Stimulated activated CD4-positive, alpha-beta T cell treated with anti-CD3 and anti-CD28 coated beads, Interleukin-4, amount 100 ng/mL, for 4 hours (primary cell): ENCODE measurements at regions not wholly inside any gene's neighbourhood (a gene's known extent, or its start where the extent isn't known, plus 50 kb on each side); places are given as distances from the start of the nearest gene placed in this dataset.
"Not testable (repeated sequence)": the region's sequence is repeated elsewhere in the genome, so short reads cannot be mapped to it uniquely, and the experiment has no call there.

Experiments
- DNase-seq, 2 experiments: peaks; one replicate each; pipeline ENCODE4 v3.0.0-alpha.2; 2020

- DNase-seq = not testable (repeated sequence)
These were observed 815.3 kb upstream of the SLITRK1 start for GRCh38 chr13:84697591-84697990.

- DNase-seq = no peak
These were observed 804.7 kb upstream of the SLITRK1 start for GRCh38 chr13:84686973-84687372.

- no peak for DNase-seq
These were observed 804.2 kb upstream of the SLITRK1 start for GRCh38 chr13:84686458-84686857.

GRCh38 chr13:84684804-84685203, 802.5 kb upstream of the SLITRK1 start:
- no peak for DNase-seq

- DNase-seq = no peak
These were observed 801.9 kb upstream of the SLITRK1 start for GRCh38 chr13:84684048-84684662.

GRCh38 chr13:84683448-84683847, 801.2 kb upstream of the SLITRK1 start:
- no peak for DNase-seq

GRCh38 chr13:84677836-84678235, 795.6 kb upstream of the SLITRK1 start:
- DNase-seq = no peak

- no peak for DNase-seq
These were observed 790.3 kb upstream of the SLITRK1 start for GRCh38 chr13:84672616-84673015.

- no peak for DNase-seq
These were observed 788.0 kb upstream of the SLITRK1 start for GRCh38 chr13:84670245-84670644.

- no peak for DNase-seq
These were observed 786.4 kb upstream of the SLITRK1 start for GRCh38 chr13:84668637-84669036.

GRCh38 chr13:84662491-84662890, 780.2 kb upstream of the SLITRK1 start:
- DNase-seq = no peak

GRCh38 chr13:84661718-84662117, 779.4 kb upstream of the SLITRK1 start:
- no peak for DNase-seq

GRCh38 chr13:84659359-84659661, 777.0 kb upstream of the SLITRK1 start:
- no peak for DNase-seq

GRCh38 chr13:84658491-84659358, 776.5 kb upstream of the SLITRK1 start:
- DNase-seq = no peak

GRCh38 chr13:84655677-84656076, 773.4 kb upstream of the SLITRK1 start:
- DNase-seq = no peak

- no peak for DNase-seq
These were observed 772.5 kb upstream of the SLITRK1 start for GRCh38 chr13:84654654-84655275.

- no peak for DNase-seq
These were observed 771.8 kb upstream of the SLITRK1 start for GRCh38 chr13:84653915-84654534.

GRCh38 chr13:84651705-84652104, 769.4 kb upstream of the SLITRK1 start:
- DNase-seq = no peak

- no peak for DNase-seq
These were observed 769.0 kb upstream of the SLITRK1 start for GRCh38 chr13:84651288-84651687.

GRCh38 chr13:84649853-84650252, 767.6 kb upstream of the SLITRK1 start:
- no peak for DNase-seq

- no peak for DNase-seq
These were observed 765.9 kb upstream of the SLITRK1 start for GRCh38 chr13:84648069-84648640.

GRCh38 chr13:84646957-84647356, 764.7 kb upstream of the SLITRK1 start:
- no peak for DNase-seq
